Spinal cord (tissue), 9 donors: ENCODE measurements at regions not wholly inside any gene's neighbourhood (a gene's known extent, or its start where the extent isn't known, plus 50 kb on each side); places are given as distances from the start of the nearest gene placed in this dataset.

Experiments used
- DNase-seq, 6 donors: peaks; one replicate each; pipeline versions ENCODE4 v3.0.0 to v3.0.0-alpha.2; 2013 to 2015; ENCODE audit warnings: low spot score in 6 of 6, low read depth in 4 of 6
- H3K27ac ChIP-seq: one replicate; pipeline ENCODE4 v1.5.1; 2013; ENCODE audit warnings: low read depth, low read length, control low read depth
- H3K27me3 ChIP-seq: one replicate; pipeline ENCODE4 v1.6.1; 2013; ENCODE audit warnings: low read length; ENCODE audit not compliant: control insufficient read depth, insufficient read depth
- H3K36me3 ChIP-seq: one replicate; pipeline ENCODE4 v1.6.1; 2013; ENCODE audit warnings: low read length; ENCODE audit not compliant: control insufficient read depth, insufficient read depth
- H3K4me1 ChIP-seq: one replicate; pipeline ENCODE4 v1.6.1; 2013; ENCODE audit warnings: low read length; ENCODE audit not compliant: control insufficient read depth, insufficient read depth
- H3K4me3 ChIP-seq: one replicate; pipeline ENCODE4 v1.5.1; 2013; ENCODE audit warnings: low read depth, low read length, control low read depth
- H3K9me3 ChIP-seq: one replicate; pipeline ENCODE4 v1.6.1; 2013; ENCODE audit warnings: low read length; ENCODE audit not compliant: control insufficient read depth, insufficient read depth
- WGBS: methylation state at CpG from one replicate; pipeline ENCODE4 v1.1.5; 2013; ENCODE audit warnings: missing lambda C conversion rate; ENCODE audit not compliant: insufficient coverage; 5-methylcytosine and 5-hydroxymethylcytosine counted together
- donor health status: healthy.

- DNase-seq = no peak
- Histone ChIP-seq H3K36me3 (no peaks in the 10 kb centered on the region), H3K4me1 (peaks cover 42% of the 10 kb centered on the region), H3K4me3 (no peak overlapping the region), H3K9me3 (no peaks in the 10 kb centered on the region), H3K27ac (no peak overlapping the region), H3K27me3 (peaks cover 14% of the 10 kb centered on the region)
- 92% methylated on average over 7 of the region's 9 CpGs for WGBS
Observed at GRCh38 chr15:70356062-70356860, 258.5 kb upstream of the TLE3 start.

- no peaks in the 10 kb centered on the region for H3K9me3 ChIP-seq
- 93% methylated on average over 2 of the region's 5 CpGs for WGBS
Observed at GRCh38 chr15:70355275-70355795, 257.6 kb upstream of the TLE3 start.

DNA sequence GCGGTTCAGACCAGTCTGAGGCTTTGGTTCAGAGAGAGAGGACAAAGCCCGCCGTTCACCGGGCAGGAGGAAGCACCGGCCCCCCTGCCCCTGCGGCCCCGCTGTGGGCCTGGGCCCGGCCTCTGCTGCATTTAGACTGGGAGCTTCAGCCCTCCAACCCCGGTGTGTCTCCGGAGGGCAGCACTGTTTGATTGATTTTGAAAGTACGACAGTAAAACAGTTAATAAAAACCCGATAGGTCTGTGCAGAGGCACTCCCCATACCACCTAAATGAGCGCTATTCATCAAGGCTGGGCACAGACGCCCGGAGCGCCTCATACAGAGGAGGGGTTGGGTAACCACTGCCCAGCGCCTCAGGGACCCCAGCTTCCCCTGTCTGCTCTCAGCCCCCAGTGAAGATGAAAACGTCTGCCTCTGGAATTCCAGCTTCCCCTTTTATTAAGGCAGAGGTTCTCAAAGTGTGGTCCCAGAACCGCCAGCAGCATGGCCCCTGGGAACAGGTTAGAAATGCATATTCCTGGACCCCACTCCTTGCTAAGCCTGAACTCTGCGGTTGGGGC, 256.7 kb upstream of the TLE3 start:
- no peak overlapping the region for H3K27ac ChIP-seq
- no peak overlapping the region for H3K4me3 ChIP-seq
- 32% methylated on average over 16 of the region's 20 CpGs for WGBS
- H3K4me1 ChIP-seq = peaks cover 44% of the 10 kb centered on the region
- H3K9me3 ChIP-seq = no peaks in the 10 kb centered on the region
- H3K27me3 ChIP-seq = peaks cover 14% of the 10 kb centered on the region
- peak in 1 of 6 donors; percentile 58 for DNase-seq
- no peaks in the 10 kb centered on the region for H3K36me3 ChIP-seq

More at GRCh38 chr15:70355275-70355795, 257.6 kb upstream of the TLE3 start:
- H3K4me1 ChIP-seq = peaks cover 42% of the 10 kb centered on the region
- H3K27me3 ChIP-seq = peaks cover 14% of the 10 kb centered on the region
- no peaks in the 10 kb centered on the region for H3K36me3 ChIP-seq
- H3K4me3 ChIP-seq = no peak overlapping the region
- H3K27ac ChIP-seq = no peak overlapping the region
- no peak for DNase-seq

DNA sequence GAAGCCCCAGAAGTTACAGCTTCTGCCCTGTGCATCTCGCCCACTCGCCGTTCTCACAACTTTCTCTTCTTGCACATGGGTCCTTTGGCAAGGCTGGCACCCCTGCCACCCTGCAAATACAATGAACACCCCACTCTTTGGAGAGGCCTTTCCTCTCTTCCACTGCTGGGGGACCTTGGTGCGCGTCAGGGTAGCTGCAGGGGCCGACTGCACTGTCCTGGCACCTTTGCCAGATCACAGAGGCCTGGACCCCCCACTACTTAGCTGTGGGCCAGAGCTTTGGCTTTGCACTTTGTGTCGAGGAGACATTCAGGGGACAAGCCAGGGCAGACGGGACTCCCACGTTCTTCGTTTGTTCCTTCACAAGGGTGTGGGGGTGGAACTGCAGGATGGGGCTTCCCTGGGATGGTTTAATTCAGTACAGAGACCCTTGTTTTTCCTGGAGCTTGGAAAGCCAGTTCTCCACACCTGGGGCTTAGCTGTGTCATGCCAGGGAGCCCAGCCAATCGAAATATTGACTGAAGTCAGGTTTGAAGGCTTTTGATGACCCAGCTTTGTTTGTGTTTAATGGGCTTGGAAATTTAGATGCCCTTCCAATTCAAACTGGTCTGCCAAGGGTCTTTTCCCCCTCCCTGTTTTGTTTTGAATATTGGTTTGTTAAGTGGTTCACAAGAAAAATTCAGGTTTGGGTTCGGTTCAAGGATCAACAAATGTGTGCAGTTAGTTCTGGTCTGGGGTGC, 256.1 kb upstream of the TLE3 start:
- Histone ChIP-seq H3K4me3 (no peak overlapping the region), H3K27me3 (peaks cover 14% of the 10 kb centered on the region), H3K4me1 (peaks cover 46% of the 10 kb centered on the region), H3K9me3 (no peaks in the 10 kb centered on the region), H3K27ac (no peak overlapping the region), H3K36me3 (no peaks in the 10 kb centered on the region)
- 87% methylated on average over 10 of the region's 12 CpGs for WGBS
- DNase-seq = peak in 1 of 6 donors; percentile 21

- peaks cover 32% of the 10 kb centered on the region for H3K4me1 ChIP-seq
- H3K9me3 ChIP-seq = no peaks in the 10 kb centered on the region
- WGBS = 86% methylated on average over 3 of the region's 3 CpGs
- no peaks in the 10 kb centered on the region for H3K36me3 ChIP-seq
- peaks cover 14% of the 10 kb centered on the region for H3K27me3 ChIP-seq
- H3K27ac ChIP-seq = no peak overlapping the region
- DNase-seq = no peak
- no peak overlapping the region for H3K4me3 ChIP-seq
Observed at GRCh38 chr15:70351941-70352774, 254.4 kb upstream of the TLE3 start.

- Histone ChIP-seq H3K9me3 (no peaks in the 10 kb centered on the region), H3K4me3 (no peak overlapping the region), H3K36me3 (no peaks in the 10 kb centered on the region), H3K27ac (no peak overlapping the region), H3K27me3 (peaks cover 14% of the 10 kb centered on the region), H3K4me1 (peaks cover 24% of the 10 kb centered on the region)
- WGBS = 92% methylated on average over 5 of the region's 5 CpGs
- no peak for DNase-seq
Observed at GRCh38 chr15:70351391-70351790, 253.7 kb upstream of the TLE3 start.

- 53% methylated on average over 16 of the region's 17 CpGs for WGBS
- peak in 2 of 6 donors; percentile 35 to 60 for DNase-seq
- H3K27ac ChIP-seq = no peak overlapping the region
Observed at GRCh38 chr15:70348581-70349344, 251.0 kb upstream of the TLE3 start.

DNA sequence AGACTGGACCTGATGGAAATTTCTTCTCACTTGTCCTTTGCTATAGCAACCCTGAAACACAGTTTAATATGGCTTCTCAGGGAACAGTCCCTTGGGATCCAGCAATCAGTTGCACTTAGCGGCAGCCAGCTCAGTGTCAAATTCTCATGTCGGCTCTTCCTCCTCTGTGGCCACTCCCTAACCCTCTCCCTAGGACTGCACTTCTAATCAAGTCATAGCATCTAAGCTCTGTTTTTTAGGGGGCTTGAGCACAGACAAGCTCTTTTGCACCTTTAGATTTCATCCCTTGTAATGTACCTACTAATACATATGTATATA, 250.5 kb upstream of the TLE3 start:
- no peak overlapping the region for H3K27ac ChIP-seq
- WGBS = 73% methylated on average over 2 of the region's 2 CpGs

More at GRCh38 chr15:70348581-70349344, 251.0 kb upstream of the TLE3 start:
- no peaks in the 10 kb centered on the region for H3K27me3 ChIP-seq
- H3K36me3 ChIP-seq = no peaks in the 10 kb centered on the region
- peaks cover 19% of the 10 kb centered on the region for H3K4me1 ChIP-seq
- H3K9me3 ChIP-seq = no peaks in the 10 kb centered on the region
- no peak overlapping the region for H3K4me3 ChIP-seq

More for the DNA sequence above, 250.5 kb upstream of the TLE3 start:
- H3K4me3 ChIP-seq = no peak overlapping the region
- H3K36me3 ChIP-seq = no peaks in the 10 kb centered on the region
- H3K9me3 ChIP-seq = no peaks in the 10 kb centered on the region
- peaks cover 15% of the 10 kb centered on the region for H3K4me1 ChIP-seq
- no peak for DNase-seq
- H3K27me3 ChIP-seq = no peaks in the 10 kb centered on the region
